GM21825 (cell line): ENCODE measurements at regions not wholly inside any gene's neighbourhood (a gene's known extent, or its start where the extent isn't known, plus 50 kb on each side); places are given as distances from the start of the nearest gene placed in this dataset.
"Not testable (repeated sequence)": the region's sequence is repeated elsewhere in the genome, so short reads cannot be mapped to it uniquely, and the experiment has no call there.

Source experiments
- ATAC-seq: cut with Tn5 transposase; IDR thresholded peaks from one replicate; pipeline ENCODE4 v1.9.1; 2021; ENCODE audit warnings: mild to moderate bottlenecking, moderate library complexity; ENCODE audit not compliant: unreplicated experiment

DNA sequence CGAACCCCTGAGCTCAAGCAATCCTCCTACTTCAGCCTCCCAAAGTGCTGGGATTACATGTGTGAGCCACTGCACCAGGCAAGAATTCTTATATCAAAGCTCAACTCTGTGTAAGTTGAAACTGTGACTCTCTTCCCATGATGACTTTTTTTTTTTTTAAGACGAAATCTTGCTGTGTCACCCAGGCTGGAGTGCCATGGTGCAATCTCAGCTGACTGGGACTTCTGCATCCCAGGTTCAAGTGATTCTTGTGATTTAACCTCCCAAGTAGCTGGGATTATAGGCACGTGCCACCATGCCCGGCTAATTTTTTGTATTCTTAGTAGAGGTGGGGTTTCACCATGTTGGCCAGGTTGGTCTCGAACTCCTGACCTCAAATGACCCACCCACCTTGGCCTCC lies 51.6 kb upstream of the WAC start:
- ATAC-seq: not testable (repeated sequence)

DNA sequence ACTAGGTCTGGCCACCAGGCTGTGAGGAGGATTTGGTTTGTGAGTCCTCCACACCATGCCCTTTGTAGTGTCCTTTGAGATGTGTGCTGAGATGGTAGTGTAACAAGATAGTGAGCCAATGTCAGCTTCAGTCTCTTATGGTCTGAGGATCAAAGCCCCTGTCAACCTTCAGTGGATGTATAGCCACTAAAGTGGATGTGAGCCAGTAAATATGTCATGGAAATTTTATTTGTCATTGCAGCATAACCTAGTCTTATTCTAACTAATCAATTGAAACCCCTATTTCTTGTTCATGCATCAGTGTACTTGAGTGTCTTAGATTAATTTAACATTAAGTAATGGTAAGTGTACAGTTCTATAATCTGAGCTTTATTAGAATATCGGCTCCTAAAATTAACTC lies 51.0 kb upstream of the WAC start:
- no peak for ATAC-seq
